HG02885 (cell line): ENCODE measurements at regions not wholly inside any gene's neighbourhood (a gene's known extent, or its start where the extent isn't known, plus 50 kb on each side); places are given as distances from the start of the nearest gene placed in this dataset.
"Not testable (repeated sequence)": the region's sequence is repeated elsewhere in the genome, so short reads cannot be mapped to it uniquely, and the experiment has no call there.

Experiments used
- ATAC-seq: cut with Tn5 transposase; IDR thresholded peaks from one replicate; pipeline ENCODE4 v1.9.1; 2021; ENCODE audit warnings: mild to moderate bottlenecking; ENCODE audit not compliant: unreplicated experiment, poor library complexity

DNA sequence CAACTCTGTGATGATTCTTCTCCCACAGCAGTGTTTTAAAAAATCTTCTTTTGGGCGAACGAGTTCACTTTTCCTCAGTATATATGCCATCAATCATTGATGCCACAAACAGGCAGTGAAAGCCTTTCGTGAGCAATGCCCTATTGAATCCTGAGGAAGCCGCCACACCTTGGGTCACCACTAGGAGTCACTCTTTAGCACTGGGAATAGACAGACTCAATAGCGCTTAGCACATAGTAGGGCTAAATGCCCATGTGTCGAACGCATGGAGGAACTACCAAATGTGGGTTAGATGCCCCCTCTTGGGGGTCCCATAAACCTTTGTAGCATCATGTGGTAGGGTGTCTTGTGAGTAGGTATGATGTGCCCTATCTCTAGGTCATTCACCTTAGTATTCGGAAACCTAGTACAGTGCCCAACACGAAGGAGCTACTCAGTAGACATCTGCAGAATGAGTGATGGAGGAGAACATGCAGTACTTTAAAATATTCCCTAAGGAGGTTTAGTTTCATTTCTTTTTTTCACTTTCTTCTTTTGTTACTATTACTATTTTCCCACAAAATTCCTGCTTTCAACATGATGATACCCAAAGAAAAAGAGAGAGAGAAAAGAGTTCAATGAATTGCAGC is 603.7 kb downstream of the BNC2 start:
- ATAC-seq: peak; percentile 60

- ATAC-seq: no peak
These were observed 603.0 kb downstream of the BNC2 start for GRCh38 chr9:16267281-16268066.

DNA sequence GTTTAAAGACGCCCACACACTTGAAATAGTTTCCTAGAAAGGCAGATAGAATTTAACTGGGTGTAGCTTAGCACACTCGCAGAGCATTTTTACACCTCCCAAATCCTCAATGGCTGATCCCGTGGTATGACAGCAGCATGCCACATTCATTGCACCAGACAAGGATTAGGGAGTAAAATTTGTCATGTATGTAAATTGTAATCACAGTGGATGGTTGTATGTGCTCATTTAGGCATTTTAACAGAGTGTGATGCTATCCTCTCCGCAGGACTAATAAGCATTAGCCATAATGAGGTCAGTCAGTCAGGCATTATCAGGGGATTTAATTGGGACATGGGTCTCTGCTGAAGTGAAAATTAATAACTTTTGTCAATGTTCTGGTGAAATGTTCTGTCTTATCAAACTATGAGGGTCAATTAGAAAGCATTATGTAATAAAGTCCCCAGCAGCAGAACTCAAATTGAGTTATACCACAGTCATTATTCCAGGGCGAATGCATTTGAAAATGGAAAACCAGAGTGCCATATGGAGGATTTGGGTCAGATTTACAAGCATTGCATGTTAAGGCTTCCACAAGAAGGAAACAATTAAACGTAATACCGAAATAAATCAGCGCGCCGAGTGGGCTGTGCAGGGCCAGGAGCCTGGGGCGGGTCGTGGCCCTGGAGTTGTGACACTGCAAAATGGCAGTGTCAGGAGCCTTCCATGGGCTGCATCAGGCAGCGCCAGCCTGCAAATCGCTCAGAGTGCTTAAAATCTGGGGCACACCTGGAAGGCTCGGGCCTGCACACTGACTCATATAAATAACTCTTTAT is 602.2 kb downstream of the BNC2 start:
- no peak for ATAC-seq

DNA sequence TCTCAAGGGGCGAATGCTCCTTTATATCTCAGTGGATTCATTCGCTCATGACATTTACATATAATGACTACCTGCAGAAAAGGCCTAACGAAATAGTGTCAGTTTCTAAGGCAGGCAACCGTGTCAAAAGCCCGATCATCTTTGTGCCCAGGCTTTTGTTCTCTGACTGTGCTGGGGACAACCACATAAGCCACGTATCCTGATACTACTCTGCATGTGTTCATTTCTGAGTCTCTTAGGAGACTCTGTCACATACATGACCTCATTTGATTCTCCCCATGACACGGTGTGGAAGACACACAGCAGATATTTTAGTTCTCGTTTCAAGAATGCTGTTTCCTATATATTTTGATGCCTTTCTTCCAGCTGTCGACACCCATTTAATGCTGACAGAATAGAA is 598.5 kb downstream of the BNC2 start:
- ATAC-seq: no peak

DNA sequence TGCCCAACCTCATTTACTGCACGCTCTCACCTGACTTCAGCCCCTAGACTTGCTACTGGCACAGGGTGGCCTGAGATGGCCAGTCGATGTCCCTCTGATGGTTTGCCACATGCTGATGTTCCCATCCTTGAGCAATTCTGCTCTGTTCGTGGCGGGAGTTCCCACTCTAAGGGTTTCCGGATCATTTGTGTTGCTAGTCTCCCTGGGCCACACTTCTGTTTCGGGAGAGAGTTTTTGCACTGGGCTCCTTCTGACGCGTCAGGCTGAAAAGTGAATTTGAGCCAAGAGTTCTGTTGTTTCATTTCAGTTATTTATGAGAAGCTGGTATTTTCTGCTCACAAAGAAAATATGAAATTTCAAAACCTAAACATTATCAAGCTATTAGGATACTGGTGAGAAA is 597.7 kb downstream of the BNC2 start:
- no peak for ATAC-seq

DNA sequence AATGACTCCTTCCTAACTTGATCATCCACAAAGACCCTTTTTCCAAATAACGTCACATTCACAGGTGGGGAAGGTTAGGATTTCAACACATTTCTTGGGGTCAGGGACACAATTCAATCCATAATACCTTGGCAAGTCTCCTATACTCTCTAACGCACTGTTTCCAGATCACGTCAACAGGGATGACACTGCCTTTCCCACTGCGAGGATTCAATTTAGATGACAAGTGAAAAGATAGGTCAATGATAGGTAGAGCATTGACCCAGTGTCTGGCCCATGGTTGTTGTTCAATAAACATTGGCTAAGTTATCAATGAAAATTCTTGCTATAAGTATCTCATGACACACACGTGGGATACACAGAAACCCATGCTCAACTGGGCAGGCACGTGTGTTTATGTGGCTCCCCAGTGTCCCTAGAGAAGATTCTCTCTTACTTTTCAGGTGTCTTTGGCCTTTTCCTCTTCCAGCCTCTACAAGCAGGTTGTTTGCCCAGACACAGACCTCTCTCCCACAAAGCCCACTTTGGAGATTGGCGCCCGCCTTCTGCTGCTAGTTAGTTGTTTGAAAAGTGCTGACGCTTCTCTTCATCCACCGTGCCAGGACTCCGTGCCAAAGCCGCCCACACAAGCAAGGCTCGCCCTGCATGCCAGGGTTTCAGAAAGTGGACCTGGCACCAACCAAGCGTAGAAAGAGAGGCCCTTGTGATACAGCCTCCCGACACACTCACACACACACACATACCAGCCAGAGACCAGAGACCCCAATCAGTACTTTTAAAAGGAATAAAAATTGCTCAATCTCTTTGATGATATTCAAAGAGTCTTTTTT is 594.5 kb downstream of the BNC2 start:
- ATAC-seq: no peak

DNA sequence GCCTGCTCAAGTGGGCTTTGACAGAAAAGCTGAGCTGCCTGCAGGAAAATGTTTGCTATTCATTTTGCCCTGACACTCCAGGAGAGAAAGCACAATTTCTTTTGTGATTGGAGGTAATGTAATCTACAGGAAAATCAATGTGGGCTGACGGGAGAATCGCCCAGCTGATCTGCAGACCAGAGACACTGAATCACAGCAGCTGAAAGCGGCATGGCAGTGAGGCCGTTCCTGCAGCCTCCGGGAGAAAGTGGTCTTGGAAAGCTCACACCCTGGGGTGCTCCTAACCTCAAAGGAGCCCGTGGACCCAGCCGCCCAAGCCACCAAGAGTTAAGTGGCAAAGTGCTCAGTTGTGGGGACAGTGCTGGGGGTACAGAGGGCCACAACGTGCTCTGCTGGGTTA is 593.6 kb downstream of the BNC2 start:
- no peak for ATAC-seq

DNA sequence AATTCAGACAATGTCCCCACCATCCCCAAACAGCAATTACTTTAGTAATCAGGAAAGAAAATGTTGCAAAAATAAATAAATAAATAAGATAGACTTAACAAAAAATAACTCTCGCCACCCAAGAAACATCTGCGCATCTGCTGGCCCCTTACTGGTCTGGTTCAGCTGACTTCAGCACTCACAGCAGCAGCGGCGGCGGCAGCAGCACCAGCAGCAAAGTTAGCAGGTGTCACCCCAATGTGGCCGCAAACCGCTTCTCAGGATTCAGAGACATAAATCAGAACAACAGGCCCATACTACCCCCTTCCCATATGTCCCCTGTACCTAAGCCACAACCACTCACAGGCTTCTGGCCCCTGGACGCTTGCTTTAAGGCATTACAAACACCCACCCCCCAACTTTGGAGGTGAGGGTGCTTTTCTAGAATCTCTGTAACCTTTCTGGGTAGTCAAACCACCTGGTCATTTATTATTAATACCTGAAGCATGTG is 593.0 kb downstream of the BNC2 start:
- no peak for ATAC-seq

DNA sequence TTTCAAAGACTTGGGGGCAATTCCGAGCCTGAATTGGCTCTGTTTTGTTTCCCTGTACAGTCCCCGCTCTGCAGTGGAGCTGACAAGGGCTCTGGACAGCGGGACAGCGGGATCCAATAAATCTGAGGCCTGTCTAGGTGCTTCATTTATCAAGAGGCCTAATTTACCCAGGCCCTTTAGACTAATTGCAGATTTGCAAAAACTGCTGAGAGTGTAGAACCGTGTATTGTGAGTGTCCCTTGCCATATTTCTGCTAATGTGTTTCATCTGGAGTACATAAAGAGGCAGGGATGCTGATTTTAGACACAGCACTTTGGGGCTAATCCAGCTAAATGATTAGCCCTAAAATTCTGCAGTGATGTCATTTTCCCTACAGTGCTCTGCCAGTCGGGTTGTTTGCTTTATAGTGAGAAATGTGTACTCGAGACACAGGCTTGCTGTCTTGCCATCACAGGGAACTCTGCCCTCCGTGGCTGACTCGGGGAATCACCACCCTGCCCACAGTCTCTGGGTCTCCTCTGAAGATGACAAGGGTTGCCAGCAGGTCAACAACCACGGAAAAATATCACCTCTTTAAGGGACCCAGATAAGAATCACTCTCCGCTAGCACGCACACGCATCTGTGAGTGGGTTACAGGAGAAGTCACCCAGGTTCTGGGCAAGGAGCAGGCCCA is 592.0 kb downstream of the BNC2 start:
- no peak for ATAC-seq

GRCh38 chr9:16281707-16282106 is 588.8 kb downstream of the BNC2 start:
- ATAC-seq: no peak

GRCh38 chr9:16282216-16282615 is 588.3 kb downstream of the BNC2 start:
- ATAC-seq: no peak

GRCh38 chr9:16282718-16283117 is 587.8 kb downstream of the BNC2 start:
- no peak for ATAC-seq

DNA sequence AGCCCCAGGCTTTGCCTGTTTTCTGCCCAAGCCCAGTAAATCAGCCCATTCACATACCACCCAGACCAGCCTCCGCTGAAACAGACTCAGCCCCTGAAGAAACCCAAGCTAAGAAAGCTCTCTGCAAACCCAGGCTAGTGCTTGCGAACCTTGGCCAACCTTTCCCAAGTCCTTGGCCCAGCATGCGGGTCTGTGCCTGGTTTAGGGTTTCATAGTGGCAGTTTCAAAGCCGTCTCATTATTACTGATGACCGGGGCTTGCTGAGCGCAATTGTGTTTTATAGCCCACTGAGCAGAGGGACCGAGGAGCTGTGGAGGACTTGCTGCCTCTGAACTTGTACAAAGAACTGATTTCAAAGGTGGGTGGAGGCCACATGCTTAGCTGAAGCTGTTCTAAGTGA is 584.3 kb downstream of the BNC2 start:
- no peak for ATAC-seq

DNA sequence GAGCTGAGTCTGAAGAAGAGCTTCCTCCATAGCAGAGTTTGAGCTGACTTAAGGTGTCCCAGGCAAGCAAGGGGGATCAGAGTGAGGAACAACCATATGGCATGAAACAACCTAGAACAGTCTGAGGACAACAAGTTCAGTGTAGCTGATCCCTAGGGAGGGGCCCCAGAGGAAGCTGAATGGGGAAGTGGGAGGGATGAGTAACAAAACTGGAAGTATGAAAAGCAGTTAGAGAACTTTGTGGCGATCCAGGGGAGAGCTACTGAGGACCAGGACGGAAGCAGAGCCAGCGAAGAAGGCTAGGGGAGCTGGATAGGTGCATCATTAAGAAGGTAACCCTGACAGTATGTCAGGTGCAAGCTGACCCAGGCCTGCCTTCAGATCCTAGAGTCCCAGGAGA is 580.8 kb downstream of the BNC2 start:
- ATAC-seq: no peak

- no peak for ATAC-seq
These were observed 580.3 kb downstream of the BNC2 start for GRCh38 chr9:16290169-16290568.

GRCh38 chr9:16291921-16292320 is 578.5 kb downstream of the BNC2 start:
- ATAC-seq: no peak

- ATAC-seq: no peak
These were observed 576.9 kb downstream of the BNC2 start for GRCh38 chr9:16293610-16294009.

GRCh38 chr9:16294133-16294770 is 576.2 kb downstream of the BNC2 start:
- no peak for ATAC-seq

DNA sequence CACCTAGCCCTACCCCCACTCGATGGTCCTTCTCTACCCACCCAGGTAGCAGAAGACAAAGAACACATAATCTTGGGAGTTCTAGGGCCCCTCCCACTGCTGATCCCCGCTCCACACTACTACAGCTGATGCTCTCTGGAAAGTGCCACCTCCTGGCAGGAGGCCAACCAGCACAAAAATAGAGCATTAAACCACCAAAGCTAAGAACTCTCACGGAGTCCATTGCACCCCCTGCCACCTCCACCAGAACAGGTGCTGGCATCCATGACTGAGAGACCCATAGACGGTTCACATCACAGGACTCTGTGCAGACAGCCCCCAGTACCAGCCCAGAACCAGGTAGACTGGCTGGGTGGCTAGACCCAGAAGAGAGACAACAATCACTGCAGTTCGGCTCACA is 575.5 kb downstream of the BNC2 start:
- not testable (repeated sequence) for ATAC-seq
